ENCODE measurements at regions not wholly inside any gene's neighbourhood (a gene's known extent, or its start where the extent isn't known, plus 50 kb on each side); places are given as distances from the start of the nearest gene placed in this dataset.
"Not testable (repeated sequence)": the region's sequence is repeated elsewhere in the genome, so short reads cannot be mapped to it uniquely, and the experiment has no call there.

GRCh38 chr5:91243286-91243685 is 139.8 kb downstream of the ARRDC3 start:
- no peak for DNase-seq (ENCODE audit: low read depth in 2 of 2)

GRCh38 chr5:91241460-91241859 is 141.7 kb downstream of the ARRDC3 start:
- DNase-seq (ENCODE audit: low read depth in 2 of 2), result not testable (repeated sequence)

DNA sequence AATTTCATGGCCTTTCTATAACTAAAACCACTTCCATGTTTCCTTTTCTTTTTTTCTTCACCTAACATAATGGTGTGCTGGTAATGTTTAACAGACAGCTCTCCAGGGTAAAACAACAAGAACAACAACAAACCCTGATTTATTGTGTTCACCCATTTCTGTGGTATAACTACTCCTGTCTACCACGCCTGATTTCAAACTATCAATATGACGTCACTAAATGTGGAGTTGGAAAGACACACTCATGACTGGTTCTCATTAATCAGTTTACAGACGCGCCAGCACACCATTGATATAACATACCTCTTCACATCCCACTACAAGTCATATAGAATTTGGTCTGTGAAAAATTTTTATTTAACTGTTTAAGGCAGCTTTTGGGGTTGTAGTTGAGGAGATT is 142.9 kb downstream of the ARRDC3 start:
- no peak for DNase-seq (ENCODE audit: low read depth in 2 of 2)

GRCh38 chr5:91235271-91235694 is 147.8 kb downstream of the ARRDC3 start:
- DNase-seq (ENCODE audit: low read depth in 2 of 2), result no peak

DNA sequence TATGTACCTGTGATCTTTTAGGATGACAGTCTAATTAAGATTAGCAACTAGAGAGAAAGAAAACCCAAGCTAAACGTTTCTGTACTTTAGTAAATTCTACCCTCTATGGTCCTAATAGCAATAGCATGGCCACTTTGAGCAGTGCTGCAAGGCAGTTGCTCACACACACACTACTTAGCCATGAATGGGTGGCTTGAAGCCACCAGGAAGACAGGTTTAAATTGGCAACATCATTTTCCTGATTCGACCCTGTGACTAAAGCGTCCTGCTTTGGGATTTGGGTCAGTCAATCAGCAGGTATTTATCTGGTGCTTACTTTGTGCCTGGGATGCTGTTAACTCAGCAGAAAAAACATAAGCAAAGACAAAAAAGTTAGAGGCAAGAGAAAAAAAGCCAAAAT is 150.6 kb downstream of the ARRDC3 start:
- DNase-seq (ENCODE audit: low read depth in 2 of 2), result no peak

DNA sequence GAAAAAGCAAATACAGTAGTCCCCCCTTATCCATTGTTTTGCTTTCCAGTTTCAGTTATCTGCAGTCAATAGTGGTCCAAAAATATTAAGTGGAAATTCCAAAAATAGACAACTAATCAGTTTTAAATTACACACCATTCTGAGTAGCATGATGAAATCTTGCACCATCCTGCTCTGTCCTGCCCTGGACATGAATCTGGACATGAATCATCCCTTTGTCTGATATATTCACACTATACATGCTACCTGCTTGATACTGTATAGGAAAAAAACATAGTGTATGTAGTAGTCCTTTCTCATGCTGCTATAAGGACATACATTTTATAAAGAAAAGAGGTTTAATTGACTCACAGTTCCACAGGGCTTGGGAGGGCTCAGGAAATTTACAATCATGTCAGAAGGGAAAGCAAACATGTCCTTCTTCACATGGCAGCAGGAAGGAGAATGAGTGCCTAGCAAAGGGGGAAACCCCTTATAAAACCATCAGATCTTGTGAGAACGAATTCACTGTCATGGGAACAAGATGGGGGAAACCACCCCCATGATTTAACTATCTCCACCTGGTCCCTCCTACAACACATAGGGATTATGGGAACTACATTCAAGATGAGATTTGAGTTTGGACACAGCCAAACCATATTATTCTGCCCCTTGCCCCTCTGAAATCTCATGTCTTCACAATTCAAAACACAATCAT is 153.9 kb downstream of the ARRDC3 start:
- DNase-seq (ENCODE audit: low read depth in 2 of 2), result no peak

DNA sequence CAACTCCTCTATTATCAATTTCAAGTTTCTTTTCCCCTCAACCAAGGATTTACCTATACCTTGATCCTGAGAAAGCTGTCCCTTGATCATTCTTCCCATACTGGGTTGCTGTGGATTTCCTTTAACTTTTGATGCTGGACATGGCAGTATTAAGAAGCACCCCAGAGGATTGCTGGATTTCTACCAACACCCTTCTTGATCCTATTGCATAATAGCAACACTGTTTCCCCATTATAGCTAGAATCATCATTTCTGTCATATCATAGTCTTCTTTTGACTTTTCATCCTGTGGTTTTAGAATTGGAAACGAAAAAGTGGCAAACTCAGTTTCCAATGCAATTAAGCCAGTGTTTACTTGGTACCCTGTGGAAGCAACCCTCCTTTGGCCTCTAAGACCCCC is 154.9 kb downstream of the ARRDC3 start:
- no peak for DNase-seq (ENCODE audit: low read depth in 2 of 2)

DNA sequence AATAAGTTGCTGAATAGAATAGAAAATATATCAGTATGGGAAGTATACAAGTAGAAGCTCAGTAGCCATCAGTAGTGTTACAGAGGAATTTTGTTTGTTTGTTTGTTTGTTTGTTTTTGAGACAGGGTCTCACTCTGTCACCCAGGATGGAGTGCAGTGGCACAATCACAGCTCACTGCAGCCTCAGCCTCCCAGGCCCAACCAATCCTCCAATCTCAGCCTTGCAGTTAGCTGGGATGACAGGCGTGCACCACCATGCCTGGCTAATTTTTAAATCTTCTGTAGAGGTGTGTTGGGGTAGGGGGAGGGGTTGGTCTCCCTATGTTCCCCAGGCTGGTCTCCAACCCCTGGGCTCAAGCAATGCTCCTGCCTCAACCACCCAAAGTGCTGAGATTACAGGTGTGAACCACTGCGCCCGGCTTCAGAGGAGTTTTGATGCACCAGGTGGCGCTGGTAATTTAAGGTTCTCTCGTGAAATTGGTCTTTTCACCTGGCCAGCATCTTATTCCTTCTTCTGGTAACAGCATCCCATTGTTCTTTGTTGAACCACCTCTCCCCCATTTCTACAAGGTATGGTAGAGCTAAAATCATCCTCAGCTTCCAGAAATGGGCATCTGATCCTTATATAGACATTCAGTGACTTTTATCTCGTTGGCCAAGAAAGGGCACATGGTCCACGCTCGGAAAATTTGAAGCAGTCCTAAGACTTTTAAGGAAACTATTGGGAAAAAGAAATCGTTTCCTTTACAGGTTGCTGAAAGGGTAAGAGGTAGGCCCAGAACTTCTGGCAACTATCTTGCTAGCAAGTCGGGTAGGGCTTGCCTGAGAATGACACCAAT is 157.1 kb downstream of the ARRDC3 start:
- peak; percentile 13 to 37 for DNase-seq (ENCODE audit: low read depth in 2 of 2)

DNA sequence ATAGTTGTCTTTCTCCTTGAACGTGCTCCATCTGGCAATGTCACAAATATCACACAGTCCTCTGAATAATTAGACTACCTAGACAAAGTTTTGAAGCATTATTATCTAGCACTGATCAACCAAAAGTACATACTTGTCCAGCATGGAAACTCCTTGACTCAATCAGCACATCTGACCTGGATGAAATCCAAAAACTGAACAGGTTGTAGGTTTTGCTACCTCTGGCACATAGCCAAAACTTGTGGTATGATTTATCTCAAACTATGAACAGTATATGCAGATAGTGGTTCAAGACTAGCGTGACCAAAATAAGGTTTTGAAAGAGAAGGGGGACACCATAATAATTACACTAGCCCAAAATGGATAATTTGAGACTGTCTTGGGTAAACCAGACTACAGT is 158.1 kb downstream of the ARRDC3 start:
- DNase-seq (ENCODE audit: low read depth in 2 of 2), result no peak

DNA sequence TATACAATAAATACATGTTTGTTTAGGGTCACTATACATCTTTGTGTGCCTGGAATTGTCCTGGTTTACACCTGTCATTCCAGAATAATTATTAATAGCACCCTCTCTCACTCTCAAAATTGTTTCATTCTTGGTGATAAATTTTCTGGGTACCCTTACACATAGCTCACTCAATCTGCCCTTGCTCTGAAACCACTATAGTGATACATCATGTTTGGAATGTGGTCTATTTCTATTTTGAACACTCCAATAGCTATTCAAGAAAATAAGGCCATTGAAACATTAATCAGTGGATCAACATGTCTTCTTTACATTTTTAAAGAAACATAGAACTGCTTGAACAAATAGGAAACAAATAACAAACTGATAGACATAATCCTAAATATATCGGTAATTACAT is 158.7 kb downstream of the ARRDC3 start:
- DNase-seq (ENCODE audit: low read depth in 2 of 2), result no peak

DNA sequence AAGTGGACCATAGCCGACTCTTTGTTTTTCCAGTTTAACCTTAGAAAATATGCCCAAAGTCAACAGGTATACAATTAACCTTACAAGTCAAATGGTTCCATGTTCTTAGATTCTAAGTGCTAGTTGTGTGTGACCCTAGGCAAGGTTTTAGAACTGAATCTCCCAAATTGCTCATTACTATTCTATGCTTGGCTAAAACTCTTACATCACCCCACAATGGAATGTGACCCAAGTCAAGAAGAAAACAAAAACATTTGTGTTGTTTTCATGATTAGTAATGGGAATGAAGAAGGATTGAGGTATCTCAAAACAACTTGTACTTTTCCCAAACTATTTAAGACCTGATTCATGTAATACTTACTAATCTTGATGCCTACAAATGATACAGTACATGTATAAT is 159.2 kb downstream of the ARRDC3 start:
- DNase-seq (ENCODE audit: low read depth in 2 of 2), result no peak

- no peak for DNase-seq (ENCODE audit: low read depth in 2 of 2)
These were observed 160.6 kb downstream of the ARRDC3 start for GRCh38 chr5:91222482-91222881.

GRCh38 chr5:91221917-91222316 is 161.2 kb downstream of the ARRDC3 start:
- DNase-seq (ENCODE audit: low read depth in 2 of 2), result no peak

- DNase-seq (ENCODE audit: low read depth in 2 of 2), result peak in 1 of 2 donors; percentile 6
These were observed 163.2 kb downstream of the ARRDC3 start for GRCh38 chr5:91219803-91220371.

DNA sequence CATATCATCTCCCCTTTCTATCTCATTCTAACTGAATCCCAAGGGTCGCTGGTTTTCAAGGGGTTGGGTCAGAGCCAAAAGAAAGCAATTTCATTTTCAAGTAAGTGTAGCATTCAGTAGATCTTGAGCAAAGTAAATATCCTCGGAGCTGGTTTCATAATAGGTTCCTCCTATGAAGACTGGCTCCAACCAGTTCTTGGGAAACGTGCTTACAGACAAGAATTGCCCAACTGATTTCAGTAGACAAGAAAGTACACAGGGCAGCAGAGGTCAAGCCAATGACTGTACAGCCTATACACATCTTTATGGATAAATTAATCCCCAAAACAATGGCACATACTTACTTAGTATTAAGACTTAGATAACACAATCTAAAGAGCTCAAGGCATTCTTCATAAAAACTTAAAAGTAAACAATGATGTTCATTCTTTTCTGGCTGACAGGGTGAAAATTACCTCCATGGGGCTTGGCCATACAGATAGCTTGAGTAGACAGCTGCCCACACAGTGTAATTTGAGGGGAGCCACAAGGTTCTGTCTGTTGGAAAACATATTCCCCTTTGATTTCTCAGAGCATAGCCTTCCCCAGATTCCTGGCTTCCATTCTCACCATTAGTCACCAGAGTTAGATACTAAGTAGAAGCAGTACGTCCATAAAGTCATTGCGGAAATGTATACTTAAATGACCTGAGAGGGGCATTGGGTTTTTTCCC is 163.9 kb downstream of the ARRDC3 start:
- DNase-seq (ENCODE audit: low read depth in 2 of 2), result no peak

GRCh38 chr5:91217859-91218258 is 165.3 kb downstream of the ARRDC3 start:
- no peak for DNase-seq (ENCODE audit: low read depth in 2 of 2)

- DNase-seq (ENCODE audit: low read depth in 2 of 2), result no peak
These were observed 168.5 kb downstream of the ARRDC3 start for GRCh38 chr5:91214571-91214970.
